Retinal pigment epithelial cell (primary cell): ENCODE measurements at regions not wholly inside any gene's neighbourhood (a gene's known extent, or its start where the extent isn't known, plus 50 kb on each side); places are given as distances from the start of the nearest gene placed in this dataset.

Experiments
- DNase-seq: peaks from one replicate; pipeline ENCODE4 v3.0.0-alpha.2; 2010; ENCODE audit warnings: low read depth
- H3K4me3 ChIP-seq: 2 replicates; pipeline ENCODE4 v1.5.1; 2011; ENCODE audit warnings: mild to moderate bottlenecking, low read length, control low read depth, moderate library complexity
- CTCF ChIP-seq: conservative IDR thresholded peaks from 2 replicates; pipeline ENCODE4 v1.5.1; 2011; ENCODE audit warnings: low read depth, low read length, control low read depth, inconsistent platforms

- no peak overlapping the region for H3K4me3 ChIP-seq
- no peak for DNase-seq
- no peak for TF ChIP-seq CTCF
These were observed 787.7 kb downstream of the CDH18 start for GRCh38 chr5:19200251-19200650.

- no peak for TF ChIP-seq CTCF
- H3K4me3 ChIP-seq, result no peak overlapping the region
- DNase-seq, result no peak
These were observed 779.6 kb downstream of the CDH18 start for GRCh38 chr5:19208397-19208796.

GRCh38 chr5:19210886-19211285, 777.1 kb downstream of the CDH18 start:
- no peak for TF ChIP-seq CTCF
- DNase-seq, result no peak
- H3K4me3 ChIP-seq, result no peak overlapping the region

GRCh38 chr5:19229179-19229835, 758.7 kb downstream of the CDH18 start:
- no peak for TF ChIP-seq CTCF
- no peak overlapping the region for H3K4me3 ChIP-seq
- DNase-seq, result no peak

- no peak for TF ChIP-seq CTCF
- DNase-seq, result no peak
- H3K4me3 ChIP-seq, result no peak overlapping the region
These were observed 754.4 kb downstream of the CDH18 start for GRCh38 chr5:19233573-19233972.

DNA sequence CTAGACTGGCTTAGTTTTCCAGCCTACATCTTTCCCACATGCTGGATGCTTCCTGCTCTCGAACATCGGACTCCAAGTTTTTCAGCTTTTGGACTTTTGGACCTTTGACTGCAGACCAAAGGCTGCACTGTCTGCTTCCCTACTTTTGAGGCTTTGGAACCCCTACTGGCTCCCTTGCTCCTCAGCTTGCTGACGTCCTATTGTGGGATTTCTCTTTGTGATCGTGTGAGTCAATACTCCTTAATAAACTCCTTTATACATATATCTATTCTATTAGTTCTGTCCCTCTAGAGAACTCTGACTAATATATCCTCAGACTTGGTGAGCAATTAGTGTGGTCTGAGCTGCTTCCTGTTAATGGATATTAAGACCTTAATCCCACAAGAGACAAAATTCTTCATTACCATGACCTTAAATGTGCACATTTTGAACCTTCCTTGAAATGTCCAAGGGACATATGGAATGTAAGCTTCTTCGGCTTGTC, 752.9 kb downstream of the CDH18 start:
- H3K4me3 ChIP-seq, result no peak overlapping the region
- no peak for DNase-seq
- no peak for TF ChIP-seq CTCF

GRCh38 chr5:19240170-19240569, 747.8 kb downstream of the CDH18 start:
- no peak overlapping the region for H3K4me3 ChIP-seq
- TF ChIP-seq CTCF, result no peak
- DNase-seq, result peak; percentile 62
